G401 (cell line): ENCODE measurements at regions not wholly inside any gene's neighbourhood (a gene's known extent, or its start where the extent isn't known, plus 50 kb on each side); places are given as distances from the start of the nearest gene placed in this dataset.

ENCODE experiments used
- DNase-seq: peaks from one replicate; pipeline ENCODE4 v3.0.0-alpha.2; 2015; ENCODE audit warnings: low spot score
- in situ Hi-C: cut with HindIII; loops from 2 replicates; pipeline ENCODE4 v1.10.0; 2016; ENCODE audit warnings: low sequenced_read_pairs, mixed read lengths

DNA sequence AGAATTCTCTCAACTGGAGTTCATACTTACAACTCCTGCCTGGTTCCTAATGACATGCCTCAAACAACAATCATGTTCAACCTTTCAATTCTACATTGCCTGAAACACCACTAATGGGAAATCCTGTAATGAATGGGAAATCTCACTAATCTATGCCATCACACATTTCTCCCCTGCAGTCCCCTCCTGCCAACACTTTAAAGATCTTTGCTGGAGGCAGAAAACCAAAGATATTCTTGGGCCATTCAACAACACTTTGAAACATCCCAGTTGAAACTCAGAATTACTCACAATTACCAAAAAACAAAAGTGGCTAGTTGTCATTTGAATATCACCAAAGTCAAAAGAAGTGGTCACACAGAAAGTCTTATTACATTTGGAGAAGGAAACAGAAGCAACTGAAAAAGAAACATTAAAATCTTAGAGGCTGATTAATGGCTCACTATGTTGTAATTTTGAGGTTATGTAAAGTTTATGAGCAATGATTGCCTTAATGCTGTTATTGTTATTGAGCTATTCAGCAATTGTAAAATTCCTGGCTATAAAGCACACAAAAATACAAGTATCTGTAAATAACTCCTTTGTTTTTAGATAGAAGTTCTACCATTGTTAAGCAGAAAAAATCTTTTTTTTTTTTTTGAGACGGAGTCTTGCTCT, 313.4 kb upstream of the SLC30A5 start:
- DNase-seq, result no peak
- in situ Hi-C loops, result no loop called here

- in situ Hi-C loops, result no loop called here
- DNase-seq, result no peak
These were observed 300.7 kb upstream of the SLC30A5 start for GRCh38 chr5:68793074-68793473.

GRCh38 chr5:68793993-68794392, 299.8 kb upstream of the SLC30A5 start:
- no peak for DNase-seq
- in situ Hi-C loops, result no loop called here

- DNase-seq, result no peak
- in situ Hi-C loops, result no loop called here
These were observed 298.6 kb upstream of the SLC30A5 start for GRCh38 chr5:68795190-68795589.

- peak; percentile 12 for DNase-seq
- in situ Hi-C loops, result no loop called here
These were observed 294.7 kb upstream of the SLC30A5 start for GRCh38 chr5:68798877-68799843.

DNA sequence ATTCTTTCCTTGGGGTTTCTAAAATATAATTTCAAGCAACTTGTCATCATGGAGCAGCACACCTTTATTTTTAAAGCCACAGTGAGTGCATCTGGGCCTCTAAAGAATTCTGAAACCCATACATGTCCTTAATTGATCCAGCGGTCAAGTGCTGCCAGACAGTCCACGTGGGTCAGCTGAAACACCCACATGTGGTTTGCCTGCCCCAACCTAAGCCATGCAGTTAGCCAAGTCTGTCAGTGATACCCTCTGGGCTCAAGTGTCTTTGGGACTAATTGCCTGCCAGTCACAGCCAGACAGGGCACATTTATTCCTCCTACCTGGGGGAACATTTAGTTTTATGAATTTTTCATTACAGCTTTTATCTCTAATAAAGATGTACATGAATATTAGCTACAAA, 291.4 kb upstream of the SLC30A5 start:
- in situ Hi-C loops, result no loop called here
- no peak for DNase-seq

DNA sequence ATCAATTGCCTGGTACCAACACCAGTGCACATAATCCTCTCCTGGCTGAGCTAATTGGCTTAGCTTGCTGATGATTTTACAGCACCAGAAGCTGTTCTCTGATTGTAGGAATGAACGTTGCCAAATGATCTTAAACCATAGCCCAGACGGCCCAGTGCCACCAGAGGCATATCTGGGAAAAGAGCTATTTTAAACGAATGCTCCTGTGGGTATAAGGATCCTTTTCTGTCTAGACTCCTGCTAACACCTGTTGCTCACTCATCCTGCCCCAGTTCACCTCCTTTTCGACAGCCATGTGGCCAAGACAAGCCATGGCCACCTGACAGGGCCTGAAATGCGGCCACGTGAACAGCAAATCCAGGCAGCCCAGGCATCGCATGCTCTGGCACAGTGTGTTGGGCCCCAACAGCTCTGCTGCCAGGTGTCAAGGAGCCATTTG, 289.9 kb upstream of the SLC30A5 start:
- no peak for DNase-seq
- in situ Hi-C loops, result no loop called here

DNA sequence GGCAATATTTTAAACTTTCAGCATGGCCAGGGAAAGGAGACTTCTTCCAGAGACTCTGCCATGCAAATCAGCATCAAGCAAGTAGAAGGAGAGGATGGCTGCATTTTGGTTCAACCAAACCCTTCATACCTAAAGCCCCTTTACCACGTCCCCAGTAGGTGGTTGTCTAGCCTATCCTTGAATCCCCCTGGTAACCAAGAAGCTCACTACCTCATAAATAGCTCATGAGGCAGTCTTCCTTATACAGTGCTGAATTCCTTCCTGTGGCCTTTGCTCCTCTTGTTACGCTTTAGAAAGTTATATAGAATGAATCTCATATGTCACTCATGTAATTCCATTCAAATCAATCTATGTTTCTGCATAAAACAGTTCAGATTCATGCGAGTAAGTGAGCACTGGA, 289.5 kb upstream of the SLC30A5 start:
- no peak for DNase-seq
- in situ Hi-C loops, result no loop called here

GRCh38 chr5:68805444-68805843, 288.4 kb upstream of the SLC30A5 start:
- in situ Hi-C loops, result no loop called here
- DNase-seq, result no peak

GRCh38 chr5:68817632-68818031, 276.2 kb upstream of the SLC30A5 start:
- in situ Hi-C loops, result no loop called here
- peak; percentile 1 for DNase-seq

DNA sequence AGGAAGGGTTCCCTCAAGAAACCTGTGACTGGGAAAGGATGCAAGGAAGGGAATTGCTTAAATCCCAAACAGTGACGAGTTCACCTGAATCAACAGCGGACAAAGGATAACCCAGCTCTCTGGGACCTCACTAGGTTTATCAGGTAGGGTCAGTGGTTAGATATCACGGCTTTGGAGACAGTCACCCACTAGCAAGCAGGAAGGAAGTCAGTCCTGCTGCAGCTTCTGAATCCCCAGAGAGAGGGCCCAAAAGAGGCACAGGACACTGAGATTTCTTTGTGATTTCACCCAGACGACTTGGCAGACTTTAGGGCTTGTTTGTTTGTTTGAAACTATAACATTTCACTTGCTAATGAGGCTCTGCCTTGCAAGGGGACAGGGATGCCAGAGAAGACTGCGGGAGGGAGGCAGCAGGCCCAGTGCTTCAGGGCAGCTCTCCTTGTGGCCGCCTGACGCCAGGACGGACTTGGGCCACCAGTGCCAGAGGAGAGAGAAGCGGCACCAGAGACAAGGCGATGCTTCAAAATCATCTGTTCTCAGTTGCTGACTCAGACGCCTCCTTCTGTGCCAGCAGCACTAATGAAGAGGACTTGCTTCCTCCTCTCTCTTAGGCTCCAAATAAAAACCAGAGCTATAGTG, 275.6 kb upstream of the SLC30A5 start:
- in situ Hi-C loops, result no loop called here
- peak; percentile 84 for DNase-seq

- in situ Hi-C loops, result no loop called here
- DNase-seq, result peak; percentile 42
These were observed 274.9 kb upstream of the SLC30A5 start for GRCh38 chr5:68818870-68819269.

DNA sequence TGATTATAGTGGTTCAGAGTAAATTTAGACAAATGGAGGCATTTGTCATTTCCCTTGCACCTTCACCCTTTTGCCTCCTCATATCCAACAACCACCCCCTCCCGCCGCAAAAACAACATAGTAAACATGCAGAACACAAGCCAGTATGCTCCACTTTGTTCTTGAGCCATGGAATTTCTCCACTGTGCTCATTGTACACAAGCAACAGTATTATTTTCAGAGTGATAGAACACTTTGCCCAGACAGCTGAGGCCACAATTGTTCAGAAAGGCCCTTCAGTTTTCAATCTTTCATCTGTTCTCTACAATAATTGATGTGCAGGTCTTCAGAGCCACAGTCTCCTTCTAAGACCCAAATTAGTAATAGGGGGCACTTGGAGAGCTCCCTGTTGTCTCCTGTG, 272.8 kb upstream of the SLC30A5 start:
- no peak for DNase-seq
- in situ Hi-C loops, result no loop called here

DNA sequence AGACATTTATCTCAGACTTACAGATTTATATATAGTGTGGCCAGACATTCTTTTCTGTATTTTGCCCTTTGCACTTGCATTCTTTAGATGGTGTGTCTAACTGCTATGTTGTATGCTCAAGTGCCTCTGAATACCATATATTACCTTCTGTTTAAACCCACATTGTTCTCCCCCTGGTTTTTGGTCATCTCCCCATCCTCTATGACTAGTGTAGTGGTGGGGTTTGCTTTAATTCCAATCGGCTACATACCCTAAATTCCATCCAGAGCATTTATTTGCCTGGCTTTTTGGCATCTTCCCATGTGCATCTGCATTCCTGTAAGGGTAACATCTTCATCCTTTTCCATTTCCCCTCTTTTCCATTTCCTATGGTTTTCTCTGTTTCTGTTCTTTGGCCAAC, 271.0 kb upstream of the SLC30A5 start:
- in situ Hi-C loops, result no loop called here
- DNase-seq, result no peak

GRCh38 chr5:68823301-68823700, 270.5 kb upstream of the SLC30A5 start:
- in situ Hi-C loops, result no loop called here

DNA sequence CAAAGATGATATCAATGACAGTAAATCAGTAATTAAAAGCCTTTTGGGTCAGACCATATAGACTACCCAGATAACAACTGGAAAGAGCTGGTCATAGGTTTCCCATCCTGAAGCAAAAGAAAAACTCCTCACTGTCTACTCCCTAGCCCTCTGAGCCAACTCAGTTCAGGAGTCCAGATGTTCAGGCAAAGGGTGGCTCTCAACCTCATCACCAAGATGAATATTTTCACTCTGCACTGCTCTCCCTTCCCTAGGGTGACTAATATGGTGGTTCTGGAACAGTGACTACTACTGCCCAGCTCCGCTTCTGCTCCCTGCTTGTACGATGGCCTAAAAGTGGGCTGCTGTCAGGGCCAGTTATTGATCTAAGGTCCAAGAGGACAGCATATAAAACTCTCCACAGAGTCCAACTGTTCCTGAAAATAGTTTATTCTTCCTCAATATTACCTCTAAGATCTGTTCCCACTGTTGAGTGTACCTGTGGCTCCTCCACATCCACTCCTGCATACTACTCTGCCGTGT, 263.4 kb upstream of the SLC30A5 start:
- DNase-seq, result no peak
- in situ Hi-C loops, result no loop called here

More at GRCh38 chr5:68823301-68823700, 270.5 kb upstream of the SLC30A5 start:
- no peak for DNase-seq

- DNase-seq, result no peak
- in situ Hi-C loops, result no loop called here
These were observed 259.3 kb upstream of the SLC30A5 start for GRCh38 chr5:68834491-68834981.

DNA sequence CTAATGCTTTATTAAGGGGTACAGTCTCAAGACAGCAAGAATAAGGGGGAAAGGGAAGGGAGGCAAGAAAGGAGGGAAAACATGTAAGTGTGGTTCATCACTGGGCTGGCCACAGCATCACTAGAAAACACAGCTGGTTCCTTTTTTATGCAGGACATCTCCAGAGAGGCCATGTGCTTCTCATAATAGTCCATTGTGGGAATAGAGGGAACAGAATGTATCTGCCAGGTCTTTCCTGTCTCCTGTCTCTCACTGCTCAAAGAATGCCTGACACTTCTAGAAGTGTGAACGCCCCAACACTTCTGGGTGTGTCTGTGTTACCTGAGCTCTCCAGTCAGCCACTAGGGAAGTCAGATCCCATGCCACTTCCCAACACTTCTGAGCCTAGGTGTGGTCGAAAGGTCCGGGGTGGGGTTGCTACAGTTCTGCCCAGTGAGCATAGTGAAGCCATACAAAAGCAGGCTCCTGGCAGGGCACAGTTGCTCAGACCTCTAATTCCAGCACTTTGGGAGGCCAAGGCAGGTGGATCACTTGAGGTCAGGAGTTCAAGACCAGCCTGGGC, 255.6 kb upstream of the SLC30A5 start:
- DNase-seq, result no peak
- in situ Hi-C loops, result no loop called here

- DNase-seq, result no peak
- in situ Hi-C loops, result no loop called here
These were observed 254.7 kb upstream of the SLC30A5 start for GRCh38 chr5:68839019-68839552.
